ENCODE measurements at regions not wholly inside any gene's neighbourhood (a gene's known extent, or its start where the extent isn't known, plus 50 kb on each side); places are given as distances from the start of the nearest gene placed in this dataset.

DNA sequence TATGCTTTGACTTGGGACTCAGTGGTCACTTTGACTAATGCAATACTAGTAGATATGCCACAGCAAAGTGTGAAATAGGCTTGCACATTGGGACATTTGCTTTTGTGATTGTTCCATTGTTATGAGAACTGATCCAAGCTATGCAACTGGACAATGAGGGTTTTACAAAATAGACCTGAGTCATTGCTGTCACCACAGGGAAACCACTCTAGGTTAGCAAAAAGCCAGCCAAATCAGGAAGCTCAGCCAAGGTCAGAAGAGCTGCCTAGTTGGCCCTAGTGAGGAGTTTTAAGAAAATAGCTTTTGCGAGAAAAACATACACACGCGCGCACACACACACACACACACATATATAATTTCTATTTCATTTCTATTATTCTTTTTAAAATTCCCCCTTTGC is 452.4 kb upstream of the CDH7 start:
- no peak for TF ChIP-seq CTCF (IDR thresholded peaks at IDR 0.05; ENCODE audit: poor library complexity)
- TF ChIP-seq EZH2phosphoT487 (IDR thresholded peaks at IDR 0.05; ENCODE audit: low read depth, severe bottlenecking, unreplicated experiment) = no peak
- no peak for TF ChIP-seq EZH2 (IDR thresholded peaks at IDR 0.05; ENCODE audit: borderline replicate concordance)

Data from hepatocyte (in vitro differentiated cells).